ENCODE measurements at regions not wholly inside any gene's neighbourhood (a gene's known extent, or its start where the extent isn't known, plus 50 kb on each side); places are given as distances from the start of the nearest gene placed in this dataset.
"Not testable (repeated sequence)": the region's sequence is repeated elsewhere in the genome, so short reads cannot be mapped to it uniquely, and the experiment has no call there.

GRCh38 chr12:11980115-11980514 is 90.6 kb upstream of the BCL2L14 start:
- no peak for DNase-seq

GRCh38 chr12:11981121-11981733 is 89.5 kb upstream of the BCL2L14 start:
- no peak for DNase-seq

GRCh38 chr12:11984417-11984816 is 86.3 kb upstream of the BCL2L14 start:
- no peak for DNase-seq

GRCh38 chr12:11986165-11986564 is 84.6 kb upstream of the BCL2L14 start:
- DNase-seq, result no peak

GRCh38 chr12:11987901-11988300 is 82.8 kb upstream of the BCL2L14 start:
- DNase-seq, result no peak

- no peak for DNase-seq
Observed at GRCh38 chr12:11991604-11992003, 79.1 kb upstream of the BCL2L14 start.

- no peak for DNase-seq
Observed at GRCh38 chr12:11992515-11992914, 78.2 kb upstream of the BCL2L14 start.

- not testable (repeated sequence) for DNase-seq
Observed at GRCh38 chr12:11998307-11998943, 72.3 kb upstream of the BCL2L14 start.

GRCh38 chr12:11998944-11999315 is 71.8 kb upstream of the BCL2L14 start:
- DNase-seq, result no peak

GRCh38 chr12:12003609-12004008 is 67.1 kb upstream of the BCL2L14 start:
- no peak for DNase-seq

GRCh38 chr12:12004524-12004923 is 66.2 kb upstream of the BCL2L14 start:
- DNase-seq, result no peak

- DNase-seq, result no peak
Observed at GRCh38 chr12:12007001-12007712, 63.6 kb upstream of the BCL2L14 start.

- no peak for DNase-seq
Observed at GRCh38 chr12:12007713-12008231, 63.0 kb upstream of the BCL2L14 start.

GRCh38 chr12:12008232-12008850 is 62.4 kb upstream of the BCL2L14 start:
- no peak for DNase-seq

- DNase-seq, result peak; percentile 7
Observed at GRCh38 chr12:12008931-12009611, 61.7 kb upstream of the BCL2L14 start.

- DNase-seq, result not testable (repeated sequence)
Observed at GRCh38 chr12:12009749-12010276, 60.9 kb upstream of the BCL2L14 start.

GRCh38 chr12:12010277-12011039 is 60.3 kb upstream of the BCL2L14 start:
- no peak for DNase-seq

- DNase-seq, result no peak
Observed at GRCh38 chr12:12011880-12012260, 58.9 kb upstream of the BCL2L14 start.

GRCh38 chr12:12015073-12015685 is 55.6 kb upstream of the BCL2L14 start:
- DNase-seq, result no peak

GRCh38 chr12:12016284-12017100 is 54.2 kb upstream of the BCL2L14 start:
- no peak for DNase-seq

Measured in NCI-H446 treated with DMSO at 0.1 percent for 48 hours (cell line).